Motor neuron (in vitro differentiated cells): ENCODE measurements at regions not wholly inside any gene's neighbourhood (a gene's known extent, or its start where the extent isn't known, plus 50 kb on each side); places are given as distances from the start of the nearest gene placed in this dataset.
A peak's percentile ranks its signal among the peaks of the same experiment; 100 is the strongest.

Experiments
- ATAC-seq, 8 experiments: fragments of 200-7000 bp; cut with Tn5 transposase; replicated peaks in 6 of 8; 2 replicates each; pipeline ENCODE4 v1.8.0; 2021; ENCODE audit warnings: mild to moderate bottlenecking in 8 of 8, moderate library complexity in 8 of 8
- H3K27ac ChIP-seq, 2 donors: fragments of 250-450 bp; sonication (Bioruptor Pico); 2 replicates each; pipeline ENCODE4 v1.9.0; 2021; ENCODE audit warnings: antibody characterized with exemption in 2 of 2, mild to moderate bottlenecking in 2 of 2, moderate library complexity in 1 of 2
- H3K4me1 ChIP-seq, 2 donors: fragments of 250-450 bp; sonication (Bioruptor Pico); replicated peaks in 1 of 2; 2 replicates each; pipeline ENCODE4 v1.6.1; 2021; ENCODE audit warnings: antibody characterized with exemption in 2 of 2, mild to moderate bottlenecking in 2 of 2, moderate library complexity in 1 of 2
- H3K4me3 ChIP-seq, 5 donors: fragments of 250-450 bp; sonication (Bioruptor Pico); 2 replicates each; pipeline ENCODE4 v1.9.0; 2021; ENCODE audit warnings: antibody characterized with exemption in 5 of 5, mild to moderate bottlenecking in 5 of 5, moderate library complexity in 4 of 5
- WGBS, 10 experiments: fragments of 450-650 bp; shearing (Covaris generic); methylation state at CpG; one replicate each; pipeline ENCODE4 v1.0.0; 2022; 5-methylcytosine and 5-hydroxymethylcytosine counted together
- in situ Hi-C, 9 experiments: fragments of 400-800 bp; cut with MboI; loops; one replicate each; pipeline ENCODE4 v1.15.0; 2021; ENCODE audit warnings: low sequenced_read_pairs in 9 of 9, low pct_unique_long_range_greater_than_20kb in 2 of 9; ENCODE audit not compliant: unreplicated experiment in 9 of 9

GRCh38 chr7:20050241-20050966, 166.8 kb downstream of the MACC1 start:
- Histone ChIP-seq H3K4me3 (no peak overlapping the region), H3K27ac (no peak overlapping the region), H3K4me1 (peaks cover 0 to 8% of the 10 kb centered on the region in 2 donors)
- ATAC-seq = peak in 6 of 8 experiments; percentile 21 to 59 (median 52)
- in situ Hi-C loops = no loop called here

GRCh38 chr7:20038676-20039075, 178.5 kb downstream of the MACC1 start:
- WGBS, 10 experiments = 73 to 100% (median 90%) methylated on average over 1 to 2 of the region's 2 CpGs; no CpG with 5 or more reads in 1 of the 10 experiments
- in situ Hi-C loops = no loop called here
- H3K4me3 ChIP-seq = no peak overlapping the region
- ATAC-seq = no peak
- peaks cover 0 to 4% of the 10 kb centered on the region in 2 donors for H3K4me1 ChIP-seq
- H3K27ac ChIP-seq = no peak overlapping the region

DNA sequence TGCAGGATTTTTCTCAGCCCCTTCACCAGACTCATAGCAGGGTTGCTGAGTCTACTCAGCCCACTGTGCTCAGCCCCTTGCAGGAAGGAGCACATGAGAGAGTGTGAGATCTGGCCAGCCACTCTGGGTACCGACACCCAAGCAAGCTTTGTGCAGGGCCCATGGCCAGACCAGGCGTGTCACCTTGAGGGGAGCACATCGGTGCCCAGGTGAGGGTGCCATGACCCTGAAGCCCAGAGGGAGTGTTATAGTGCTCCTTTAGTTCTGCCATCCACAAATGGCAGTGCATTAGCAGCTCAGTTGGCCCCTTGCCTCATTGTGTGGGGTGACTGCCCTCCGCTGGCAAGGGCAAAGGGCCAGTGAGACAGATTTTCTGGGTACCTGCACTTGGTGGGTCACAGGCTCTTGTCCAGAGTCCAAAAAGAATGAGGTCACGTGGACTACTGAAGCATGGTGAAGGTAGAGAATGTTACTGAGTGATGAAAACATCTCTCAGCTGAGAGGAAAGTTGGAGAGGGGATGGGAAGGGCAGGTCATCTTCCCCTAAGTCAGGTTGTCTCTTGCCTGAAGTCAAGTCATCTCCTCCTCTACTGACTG, 181.8 kb downstream of the MACC1 start:
- Histone ChIP-seq H3K4me1 (peaks cover 0 to 15% of the 10 kb centered on the region in 2 donors), H3K4me3 (no peak overlapping the region), H3K27ac (no peak overlapping the region)
- 60 to 100% (median 87%) methylated on average over 1 to 3 of the region's 5 CpGs; no CpG with 5 or more reads in 4 of the 10 experiments for WGBS, 10 experiments
- ATAC-seq = no peak
- in situ Hi-C loops = no loop called here

- in situ Hi-C loops = no loop called here
- peaks cover 0 to 17% of the 10 kb centered on the region in 2 donors for H3K4me1 ChIP-seq
- 4 to 100% (median 73%) methylated on average over 3 to 4 of the region's 4 CpGs for WGBS, 10 experiments
- H3K27ac ChIP-seq = no peak overlapping the region
- H3K4me3 ChIP-seq = no peak overlapping the region
- peak; percentile 21 to 85 (median 68) for ATAC-seq
Measured at GRCh38 chr7:20033621-20034400, 183.4 kb downstream of the MACC1 start.

GRCh38 chr7:20032741-20033140, 184.4 kb downstream of the MACC1 start:
- in situ Hi-C loops = no loop called here
- Histone ChIP-seq H3K4me1 (peaks cover 0 to 17% of the 10 kb centered on the region in 2 donors), H3K4me3 (no peak overlapping the region), H3K27ac (no peak overlapping the region)
- no peak for ATAC-seq
- 56 to 100% (median 90%) methylated on average over 1 of the region's 1 CpG; no CpG with 5 or more reads in 2 of the 10 experiments for WGBS, 10 experiments

- in situ Hi-C loops = no loop called here
- ATAC-seq = peak in 3 of 8 experiments; percentile 66 to 94 (median 72)
- Histone ChIP-seq H3K4me1 (peaks cover 0 to 17% of the 10 kb centered on the region in 2 donors), H3K27ac (no peak overlapping the region), H3K4me3 (no peak overlapping the region)
Measured at GRCh38 chr7:20030915-20031362, 186.2 kb downstream of the MACC1 start.

- ATAC-seq = peak in 1 of 8 experiments; percentile 9
- Histone ChIP-seq H3K4me1 (peaks cover 0 to 17% of the 10 kb centered on the region in 2 donors), H3K4me3 (no peak overlapping the region), H3K27ac (no peak overlapping the region)
- whole genome bisulfite sequencing, 10 experiments = 40 to 100% (median 93%) methylated on average over 1 to 2 of the region's 2 CpGs; no CpG with 5 or more reads in 4 of the 10 experiments
- in situ Hi-C loops = no loop called here
Measured at GRCh38 chr7:20030417-20030816, 186.8 kb downstream of the MACC1 start.

DNA sequence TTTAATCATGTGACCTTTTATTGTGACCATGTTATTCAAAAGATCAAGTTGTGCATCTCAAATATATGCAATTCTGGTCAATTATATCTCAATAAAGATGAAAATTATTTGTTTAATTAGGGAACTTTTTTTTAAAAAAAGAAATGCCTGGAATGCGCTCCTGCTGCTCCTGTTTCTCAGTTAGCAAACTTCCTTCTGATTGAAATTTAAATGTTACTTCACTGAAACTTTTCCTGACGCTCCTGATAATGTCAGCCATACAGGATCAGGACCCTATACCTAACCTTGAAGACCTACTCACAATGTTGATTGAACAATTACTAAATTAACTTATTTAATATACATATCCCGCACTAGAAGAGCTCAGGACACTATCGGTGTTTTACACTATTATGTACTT, 190.4 kb downstream of the MACC1 start:
- no peak for ATAC-seq
- H3K4me1 ChIP-seq = peaks cover 0 to 15% of the 10 kb centered on the region in 2 donors
- in situ Hi-C loops = no loop called here
- no peak overlapping the region for H3K27ac ChIP-seq
- WGBS, 10 experiments = 62 to 100% (median 88%) methylated on average over 1 to 4 of the region's 4 CpGs
- no peak overlapping the region for H3K4me3 ChIP-seq

DNA sequence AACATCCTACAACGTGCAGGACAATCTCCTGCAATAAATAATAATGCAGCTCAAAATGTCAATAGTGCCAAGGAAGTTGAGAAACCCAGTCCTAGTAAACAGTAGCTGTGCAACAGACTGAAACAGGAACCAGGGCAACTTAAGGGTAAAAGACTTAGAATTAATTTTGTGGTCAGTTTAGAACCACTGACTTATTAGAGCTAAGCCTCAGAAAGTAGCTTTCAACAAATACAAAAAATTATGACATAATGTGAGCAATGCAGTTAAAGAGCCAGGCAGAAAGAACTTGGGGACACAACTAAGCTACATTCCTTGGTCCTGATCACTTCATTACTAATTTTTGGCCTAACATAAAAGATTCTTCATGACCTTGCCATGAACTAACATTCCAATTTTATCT, 195.4 kb downstream of the MACC1 start:
- 0 to 77% (median 39%) methylated on average over 1 of the region's 1 CpG; no CpG with 5 or more reads in 2 of the 10 experiments for WGBS, 10 experiments
- ATAC-seq = no peak
- H3K4me1 ChIP-seq = no peaks in the 10 kb centered on the region
- in situ Hi-C loops = no loop called here
- no peak overlapping the region for H3K27ac ChIP-seq
- H3K4me3 ChIP-seq = no peak overlapping the region

DNA sequence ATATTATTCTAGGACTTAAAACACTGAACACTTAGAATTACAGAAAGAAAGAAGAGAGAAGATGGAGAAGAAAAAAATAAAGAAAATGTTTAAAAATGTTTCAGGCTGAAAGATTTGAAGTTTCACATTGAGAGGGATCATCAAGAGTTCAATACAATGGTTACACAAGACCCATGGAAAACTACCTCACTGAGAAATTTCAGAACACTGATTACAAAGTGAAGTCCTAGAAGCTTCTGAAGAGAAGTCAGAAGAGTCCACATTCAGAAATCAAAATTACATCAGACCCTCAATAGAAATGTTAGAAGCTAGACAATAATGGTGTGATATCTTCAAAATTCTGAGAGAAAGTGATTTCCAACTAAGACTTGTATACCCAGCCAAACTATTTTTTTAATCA, 196.1 kb downstream of the MACC1 start:
- H3K27ac ChIP-seq = no peak overlapping the region
- in situ Hi-C loops = no loop called here
- H3K4me1 ChIP-seq = peaks cover 0 to 3% of the 10 kb centered on the region in 2 donors
- ATAC-seq = no peak
- H3K4me3 ChIP-seq = no peak overlapping the region

DNA sequence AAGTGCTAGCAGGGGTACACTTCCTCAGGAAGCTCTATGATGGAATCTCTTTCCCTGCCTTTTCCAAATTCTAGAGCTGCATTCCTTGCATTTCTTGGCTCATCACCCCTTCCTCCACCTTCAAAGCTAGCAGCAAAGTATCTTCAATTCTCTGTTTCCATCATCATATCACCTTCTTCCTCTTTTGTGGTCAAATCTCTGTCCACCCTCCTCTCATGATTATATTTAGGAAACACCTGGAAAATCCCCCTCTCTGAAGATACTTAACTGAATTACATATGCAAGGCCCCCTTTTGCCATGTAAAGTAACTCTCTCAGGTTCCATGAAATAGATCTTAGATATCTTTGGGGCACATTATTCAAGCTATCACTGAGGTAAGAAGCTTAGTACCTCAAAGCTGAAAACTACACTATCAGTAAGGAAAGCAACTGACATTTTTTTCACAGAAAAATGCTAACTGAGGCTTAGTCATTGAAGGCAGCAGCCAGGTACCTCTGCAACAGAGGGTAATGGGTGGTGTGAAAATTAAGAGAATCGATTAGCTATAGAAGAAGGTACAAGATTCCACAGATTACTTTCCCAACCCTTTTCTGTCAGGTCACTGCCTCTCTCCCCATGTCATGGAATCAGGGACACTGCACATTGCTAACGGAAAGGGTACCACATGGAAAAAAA, 197.3 kb downstream of the MACC1 start:
- in situ Hi-C loops = no loop called here
- no peak for ATAC-seq
- Histone ChIP-seq H3K27ac (no peak overlapping the region), H3K4me3 (no peak overlapping the region), H3K4me1 (peaks cover 0 to 3% of the 10 kb centered on the region in 2 donors)
- whole genome bisulfite sequencing, 10 experiments = 71 to 93% (median 86%) methylated on average over 1 to 2 of the region's 2 CpGs; no CpG with 5 or more reads in 5 of the 10 experiments

GRCh38 chr7:20016669-20017068, 200.5 kb downstream of the MACC1 start:
- no peak for ATAC-seq
- in situ Hi-C loops = no loop called here

GRCh38 chr7:20013536-20013935, 203.6 kb downstream of the MACC1 start:
- Histone ChIP-seq H3K27ac (no peak overlapping the region), H3K4me3 (no peak overlapping the region), H3K4me1 (peaks cover 2 to 3% of the 10 kb centered on the region in 2 donors)
- in situ Hi-C loops = no loop called here
- WGBS, 10 experiments = 46 to 100% (median 84%) methylated on average over 1 to 6 of the region's 6 CpGs
- ATAC-seq = no peak

More at GRCh38 chr7:20016669-20017068, 200.5 kb downstream of the MACC1 start:
- Histone ChIP-seq H3K4me1 (peaks cover 2 to 3% of the 10 kb centered on the region in 2 donors), H3K4me3 (no peak overlapping the region), H3K27ac (no peak overlapping the region)
- WGBS, 10 experiments = 40 to 100% (median 89%) methylated on average over 1 to 2 of the region's 2 CpGs
